ENCODE measurements at regions not wholly inside any gene's neighbourhood (a gene's known extent, or its start where the extent isn't known, plus 50 kb on each side); places are given as distances from the start of the nearest gene placed in this dataset.
"Not testable (repeated sequence)": the region's sequence is repeated elsewhere in the genome, so short reads cannot be mapped to it uniquely, and the experiment has no call there.

- peaks cover 15 to 78% (median 53%) of the 10 kb centered on the region in 5 donors for H3K9me3 Mint-ChIP-seq
Measured at GRCh38 chr11:54927704-54928103, 221.1 kb downstream of the OR4A5 start.

GRCh38 chr11:54930930-54931329 is 224.3 kb downstream of the OR4A5 start:
- Mint-ChIP-seq H3K4me1 (no peaks in the 10 kb centered on the region), H3K27ac (no peak overlapping the region), H3K4me3 (no peak overlapping the region), H3K9me3 (peaks cover 12 to 81% (median 60%) of the 10 kb centered on the region in 5 donors), H3K36me3 (peaks cover 0 to 2% (median 0%) of the 10 kb centered on the region in 3 donors), H3K27me3 (no peaks in the 10 kb centered on the region)
- no peaks in the 10 kb centered on the region for H3K4me1 ChIP-seq (ENCODE audit: insufficient read depth, low read length)
- peaks cover 9% of the 10 kb centered on the region for H3K9me3 ChIP-seq (ENCODE audit: low read length)
- H3K36me3 ChIP-seq (ENCODE audit: insufficient read depth, low read length) = no peaks in the 10 kb centered on the region
- ChIA-PET POLR2A (no interaction called here), CTCF (no interaction called here)
- H3K27me3 ChIP-seq (ENCODE audit: insufficient read depth, low read length, poor library complexity, severe bottlenecking) = no peaks in the 10 kb centered on the region
- H3K4me3 ChIP-seq (ENCODE audit: low read length) = no peak overlapping the region
- DNase-seq = no peak
- no peak overlapping the region for H3K27ac ChIP-seq (ENCODE audit: low read depth, low read length)

More at GRCh38 chr11:54927704-54928103, 221.1 kb downstream of the OR4A5 start:
- Histone ChIP-seq H3K27me3 (ENCODE audit: insufficient read depth, low read length, poor library complexity, severe bottlenecking) (no peaks in the 10 kb centered on the region), H3K9me3 (ENCODE audit: low read length) (peaks cover 5% of the 10 kb centered on the region), H3K4me3 (ENCODE audit: low read length) (no peak overlapping the region), H3K27ac (ENCODE audit: low read depth, low read length) (no peak overlapping the region), H3K4me1 (ENCODE audit: insufficient read depth, low read length) (no peaks in the 10 kb centered on the region), H3K36me3 (ENCODE audit: insufficient read depth, low read length) (no peaks in the 10 kb centered on the region)
- Mint-ChIP-seq H3K36me3 (peaks cover 0 to 2% (median 0%) of the 10 kb centered on the region in 3 donors), H3K4me1 (no peaks in the 10 kb centered on the region), H3K27me3 (no peaks in the 10 kb centered on the region), H3K4me3 (no peak overlapping the region), H3K27ac (no peak overlapping the region)
- CTCF ChIA-PET = no interaction called here
- no peak for DNase-seq
- POLR2A ChIA-PET = no interaction called here

- no peak for DNase-seq
- H3K27ac Mint-ChIP-seq = no peak overlapping the region
- POLR2A ChIA-PET = no interaction called here
- no peaks in the 10 kb centered on the region for H3K4me1 Mint-ChIP-seq
- CTCF ChIA-PET = no interaction called here
- H3K4me3 Mint-ChIP-seq = no peak overlapping the region
- peaks cover 0 to 4% (median 0%) of the 10 kb centered on the region in 3 donors for H3K36me3 Mint-ChIP-seq
- peaks cover 11 to 31% (median 25%) of the 10 kb centered on the region in 5 donors for H3K9me3 Mint-ChIP-seq
- no peak overlapping the region for H3K4me3 ChIP-seq (ENCODE audit: low read length)
- no peaks in the 10 kb centered on the region for H3K27me3 Mint-ChIP-seq
- H3K9me3 ChIP-seq (ENCODE audit: low read length) = peaks cover 7% of the 10 kb centered on the region
- no peak overlapping the region for H3K27ac ChIP-seq (ENCODE audit: low read depth, low read length)
- no peaks in the 10 kb centered on the region for H3K36me3 ChIP-seq (ENCODE audit: insufficient read depth, low read length)
- H3K27me3 ChIP-seq (ENCODE audit: insufficient read depth, low read length, poor library complexity, severe bottlenecking) = no peaks in the 10 kb centered on the region
- no peaks in the 10 kb centered on the region for H3K4me1 ChIP-seq (ENCODE audit: insufficient read depth, low read length)
Measured at GRCh38 chr11:54944211-54944610, 237.6 kb downstream of the OR4A5 start.

GRCh38 chr11:54946424-54946823 is 239.8 kb downstream of the OR4A5 start:
- POLR2A ChIA-PET = no interaction called here
- no peaks in the 10 kb centered on the region for H3K27me3 Mint-ChIP-seq

GRCh38 chr11:54947175-54947574 is 240.5 kb downstream of the OR4A5 start:
- H3K27ac ChIP-seq (ENCODE audit: low read depth, low read length); H3K4me1 Mint-ChIP-seq; H3K36me3 Mint-ChIP-seq; H3K36me3 ChIP-seq (ENCODE audit: insufficient read depth, low read length); H3K9me3 ChIP-seq (ENCODE audit: low read length); H3K27ac Mint-ChIP-seq; POLR2A ChIA-PET; CTCF ChIA-PET; H3K27me3 Mint-ChIP-seq; H3K4me3 ChIP-seq (ENCODE audit: low read length); H3K4me1 ChIP-seq (ENCODE audit: insufficient read depth, low read length); H3K27me3 ChIP-seq (ENCODE audit: insufficient read depth, low read length, poor library complexity, severe bottlenecking); H3K4me3 Mint-ChIP-seq; DNase-seq: not testable (repeated sequence)
- H3K9me3 Mint-ChIP-seq = peaks cover 11 to 23% (median 19%) of the 10 kb centered on the region in 5 donors

More at GRCh38 chr11:54946424-54946823, 239.8 kb downstream of the OR4A5 start:
- Histone ChIP-seq H3K27ac (ENCODE audit: low read depth, low read length) (no peak overlapping the region), H3K9me3 (ENCODE audit: low read length) (no peaks in the 10 kb centered on the region), H3K4me1 (ENCODE audit: insufficient read depth, low read length) (no peaks in the 10 kb centered on the region), H3K4me3 (ENCODE audit: low read length) (no peak overlapping the region), H3K36me3 (ENCODE audit: insufficient read depth, low read length) (no peaks in the 10 kb centered on the region), H3K27me3 (ENCODE audit: insufficient read depth, low read length, poor library complexity, severe bottlenecking) (no peaks in the 10 kb centered on the region)
- DNase-seq = no peak
- no peak overlapping the region for H3K27ac Mint-ChIP-seq
- peaks cover 0 to 4% (median 0%) of the 10 kb centered on the region in 3 donors for H3K36me3 Mint-ChIP-seq
- no peak overlapping the region for H3K4me3 Mint-ChIP-seq
- H3K4me1 Mint-ChIP-seq = no peaks in the 10 kb centered on the region
- CTCF ChIA-PET = no interaction called here
- peaks cover 11 to 25% (median 20%) of the 10 kb centered on the region in 5 donors for H3K9me3 Mint-ChIP-seq

GRCh38 chr11:54979375-54979774 is 272.7 kb downstream of the OR4A5 start:
- Mint-ChIP-seq H3K27me3 (no peaks in the 10 kb centered on the region), H3K36me3 (no peaks in the 10 kb centered on the region), H3K9me3 (peaks cover 15 to 63% (median 41%) of the 10 kb centered on the region in 5 donors), H3K4me1 (no peaks in the 10 kb centered on the region), H3K27ac (no peak overlapping the region), H3K4me3 (no peak overlapping the region)
- ChIA-PET POLR2A (no interaction called here), CTCF (no interaction called here)
- DNase-seq = no peak
- Histone ChIP-seq H3K36me3 (ENCODE audit: insufficient read depth, low read length) (no peaks in the 10 kb centered on the region), H3K27ac (ENCODE audit: low read depth, low read length) (no peak overlapping the region), H3K27me3 (ENCODE audit: insufficient read depth, low read length, poor library complexity, severe bottlenecking) (no peaks in the 10 kb centered on the region), H3K4me3 (ENCODE audit: low read length) (no peak overlapping the region), H3K4me1 (ENCODE audit: insufficient read depth, low read length) (no peaks in the 10 kb centered on the region), H3K9me3 (ENCODE audit: low read length) (no peaks in the 10 kb centered on the region)

GRCh38 chr11:54985731-54986130 is 276.2 kb upstream of the TRIM48 start:
- Histone ChIP-seq H3K27ac (ENCODE audit: low read depth, low read length) (no peak overlapping the region), H3K27me3 (ENCODE audit: insufficient read depth, low read length, poor library complexity, severe bottlenecking) (no peaks in the 10 kb centered on the region), H3K4me3 (ENCODE audit: low read length) (no peak overlapping the region), H3K9me3 (ENCODE audit: low read length) (no peaks in the 10 kb centered on the region), H3K4me1 (ENCODE audit: insufficient read depth, low read length) (no peaks in the 10 kb centered on the region), H3K36me3 (ENCODE audit: insufficient read depth, low read length) (no peaks in the 10 kb centered on the region)
- Mint-ChIP-seq H3K36me3 (no peaks in the 10 kb centered on the region), H3K4me1 (no peaks in the 10 kb centered on the region), H3K9me3 (peaks cover 11 to 55% (median 44%) of the 10 kb centered on the region in 5 donors), H3K4me3 (no peak overlapping the region), H3K27ac (no peak overlapping the region), H3K27me3 (no peaks in the 10 kb centered on the region)
- no peak for DNase-seq
- POLR2A ChIA-PET = no interaction called here
- CTCF ChIA-PET = no interaction called here

- H3K36me3 Mint-ChIP-seq; POLR2A ChIA-PET; CTCF ChIA-PET; H3K27me3 ChIP-seq (ENCODE audit: insufficient read depth, low read length, poor library complexity, severe bottlenecking); H3K4me1 ChIP-seq (ENCODE audit: insufficient read depth, low read length); H3K27ac ChIP-seq (ENCODE audit: low read depth, low read length); H3K4me1 Mint-ChIP-seq; DNase-seq; H3K27me3 Mint-ChIP-seq; H3K36me3 ChIP-seq (ENCODE audit: insufficient read depth, low read length); H3K9me3 ChIP-seq (ENCODE audit: low read length); H3K4me3 Mint-ChIP-seq; H3K4me3 ChIP-seq (ENCODE audit: low read length); H3K27ac Mint-ChIP-seq: not testable (repeated sequence)
- H3K9me3 Mint-ChIP-seq = peaks cover 7 to 53% (median 39%) of the 10 kb centered on the region in 5 donors
Measured at GRCh38 chr11:55028837-55029236, 233.1 kb upstream of the TRIM48 start.

GRCh38 chr11:55054723-55055122 is 207.2 kb upstream of the TRIM48 start:
- Mint-ChIP-seq H3K27me3 (no peaks in the 10 kb centered on the region), H3K4me3 (no peak overlapping the region), H3K36me3 (no peaks in the 10 kb centered on the region), H3K27ac (no peak overlapping the region), H3K9me3 (peaks cover 13 to 61% (median 40%) of the 10 kb centered on the region in 5 donors), H3K4me1 (no peaks in the 10 kb centered on the region)
- Histone ChIP-seq H3K4me1 (ENCODE audit: insufficient read depth, low read length) (no peaks in the 10 kb centered on the region), H3K36me3 (ENCODE audit: insufficient read depth, low read length) (no peaks in the 10 kb centered on the region), H3K27me3 (ENCODE audit: insufficient read depth, low read length, poor library complexity, severe bottlenecking) (no peaks in the 10 kb centered on the region), H3K27ac (ENCODE audit: low read depth, low read length) (no peak overlapping the region), H3K4me3 (ENCODE audit: low read length) (no peak overlapping the region), H3K9me3 (ENCODE audit: low read length) (peaks cover 4% of the 10 kb centered on the region)
- ChIA-PET CTCF (no interaction called here), POLR2A (no interaction called here)
- DNase-seq = no peak

All from CD8-positive, alpha-beta memory T cell (primary cell).